SK-N-MC (cell line): ENCODE measurements at regions not wholly inside any gene's neighbourhood (a gene's known extent, or its start where the extent isn't known, plus 50 kb on each side); places are given as distances from the start of the nearest gene placed in this dataset.

ENCODE experiments used
- EZH2 ChIP-seq: fragments of 200-600 bp; sonication (generic); IDR thresholded peaks from one replicate; pipeline ENCODE4 v1.6.1; 2017; ENCODE audit warnings: antibody characterized with exemption
- FOXP2 ChIP-seq: optimal IDR thresholded peaks from 2 replicates; pipeline ENCODE3; 2011; ENCODE audit warnings: mild to moderate bottlenecking, moderate library complexity; ENCODE audit not compliant: insufficient read depth; ENCODE audit errors: extremely low read length, control extremely low read depth
- POLR2AphosphoS5 ChIP-seq: IDR thresholded peaks from 2 replicates; pipeline ENCODE4 v1.6.1; 2012; ENCODE audit warnings: mild to moderate bottlenecking, low read depth, low read length, borderline replicate concordance

- TF ChIP-seq POLR2AphosphoS5 (no peak), EZH2 (no peak), FOXP2 (no peak)
Observed at GRCh38 chr5:124877501-124878146, 131.2 kb upstream of the ZNF608 start.
